Mucosa of descending colon (tissue), 3 donors: ENCODE measurements at regions not wholly inside any gene's neighbourhood (a gene's known extent, or its start where the extent isn't known, plus 50 kb on each side); places are given as distances from the start of the nearest gene placed in this dataset.

Experiments
- ATAC-seq: fragments of 200-7000 bp; cut with Tn5 transposase; one replicate; pipeline ENCODE4 v1.9.1; 2020; ENCODE audit warnings: mild to moderate bottlenecking, moderate library complexity
- DNase-seq, 3 donors: peaks; one replicate each; pipeline ENCODE4 v3.0.0-alpha.2; 2020
- H3K36me3 ChIP-seq: fragments of 200-600 bp; one replicate; pipeline ENCODE4 v1.8.0; 2021; ENCODE audit warnings: low read depth, mild to moderate bottlenecking
- H3K4me1 ChIP-seq: fragments of 200-600 bp; one replicate; pipeline ENCODE4 v1.8.0; 2021; ENCODE audit warnings: low read depth, mild to moderate bottlenecking
- H3K4me3 ChIP-seq: fragments of 200-600 bp; one replicate; pipeline ENCODE4 v1.8.0; 2021; ENCODE audit warnings: mild to moderate bottlenecking
- H3K9me3 ChIP-seq: fragments of 200-600 bp; one replicate; pipeline ENCODE4 v1.8.0; 2021; ENCODE audit warnings: mild to moderate bottlenecking
- CTCF ChIP-seq: fragments of 200-600 bp; IDR thresholded peaks from one replicate; pipeline ENCODE4 v1.8.0; 2022; ENCODE audit warnings: antibody characterized with exemption, mild to moderate bottlenecking
- intact Hi-C, 2 donors: fragments of 100-400 bp; cut with DNase I in 1 of 2; cut with micrococcal nuclease in 1 of 2; formaldehyde crosslinking; loops; one replicate each; pipeline versions ENCODE4 v1.11.0 to v1.11.1; 2022; cut with DNase I, micrococcal nuclease
- donor health status: DM: no; HTN: no; CAD: no; lungs with moderate emphysema.
- donor health status: DM: no; HTN: no; CAD: no.
- donor health status: DM: no; HTN: yes; CAD: no.

- Histone ChIP-seq H3K4me1 (no peaks in the 10 kb centered on the region), H3K9me3 (no peaks in the 10 kb centered on the region), H3K4me3 (no peak overlapping the region), H3K36me3 (no peaks in the 10 kb centered on the region)
- DNase-seq (no peak), ATAC-seq (no peak)
- TF ChIP-seq CTCF, result no peak
- intact Hi-C loops, result no loop called here
These were observed 492.5 kb downstream of the NR4A2 start for GRCh38 chr2:155839991-155840390.

GRCh38 chr2:155839436-155839835 lies 493.1 kb downstream of the NR4A2 start:
- H3K36me3 ChIP-seq, result no peaks in the 10 kb centered on the region
- no peaks in the 10 kb centered on the region for H3K4me1 ChIP-seq
- no peak for TF ChIP-seq CTCF
- ATAC-seq (no peak), DNase-seq (no peak)
- no peak overlapping the region for H3K4me3 ChIP-seq
- no peaks in the 10 kb centered on the region for H3K9me3 ChIP-seq
- intact Hi-C loops, result no loop called here

GRCh38 chr2:155836439-155836838 lies 496.1 kb downstream of the NR4A2 start:
- no peaks in the 10 kb centered on the region for H3K9me3 ChIP-seq
- H3K36me3 ChIP-seq, result no peaks in the 10 kb centered on the region
- TF ChIP-seq CTCF, result no peak
- no peaks in the 10 kb centered on the region for H3K4me1 ChIP-seq
- ATAC-seq, result no peak
- DNase-seq, result no peak
- no peak overlapping the region for H3K4me3 ChIP-seq
- intact Hi-C loops, result no loop called here

- no peak overlapping the region for H3K4me3 ChIP-seq
- ATAC-seq (no peak), DNase-seq (no peak)
- intact Hi-C loops, result no loop called here
- H3K4me1 ChIP-seq, result no peaks in the 10 kb centered on the region
- H3K9me3 ChIP-seq, result no peaks in the 10 kb centered on the region
- H3K36me3 ChIP-seq, result no peaks in the 10 kb centered on the region
- TF ChIP-seq CTCF, result no peak
These were observed 501.5 kb downstream of the NR4A2 start for GRCh38 chr2:155830817-155831579.

- intact Hi-C loops, result no loop called here
- no peak for TF ChIP-seq CTCF
- ATAC-seq, result no peak
These were observed 502.2 kb downstream of the NR4A2 start for GRCh38 chr2:155830351-155830750.

More at GRCh38 chr2:155830351-155830750, 502.2 kb downstream of the NR4A2 start:
- Histone ChIP-seq H3K9me3 (no peaks in the 10 kb centered on the region), H3K36me3 (no peaks in the 10 kb centered on the region), H3K4me1 (peaks cover 4% of the 10 kb centered on the region), H3K4me3 (no peak overlapping the region)
- DNase-seq, result no peak
